OCI-LY3 (cell line): ENCODE measurements at regions not wholly inside any gene's neighbourhood (a gene's known extent, or its start where the extent isn't known, plus 50 kb on each side); places are given as distances from the start of the nearest gene placed in this dataset.

Experiments
- CTCF ChIP-seq: fragments of 200-600, 300-600 bp; sonication (generic); IDR thresholded peaks from 2 replicates; pipeline ENCODE4 v1.5.1; 2014; ENCODE audit warnings: antibody characterized with exemption, low read length, low read depth
- EZH2phosphoT487 ChIP-seq: fragments of 200-600 bp; shearing (Covaris generic); IDR thresholded peaks from 2 replicates; pipeline ENCODE4 v1.6.1; 2018; ENCODE audit warnings: antibody characterized with exemption, mixed run types, low read depth

DNA sequence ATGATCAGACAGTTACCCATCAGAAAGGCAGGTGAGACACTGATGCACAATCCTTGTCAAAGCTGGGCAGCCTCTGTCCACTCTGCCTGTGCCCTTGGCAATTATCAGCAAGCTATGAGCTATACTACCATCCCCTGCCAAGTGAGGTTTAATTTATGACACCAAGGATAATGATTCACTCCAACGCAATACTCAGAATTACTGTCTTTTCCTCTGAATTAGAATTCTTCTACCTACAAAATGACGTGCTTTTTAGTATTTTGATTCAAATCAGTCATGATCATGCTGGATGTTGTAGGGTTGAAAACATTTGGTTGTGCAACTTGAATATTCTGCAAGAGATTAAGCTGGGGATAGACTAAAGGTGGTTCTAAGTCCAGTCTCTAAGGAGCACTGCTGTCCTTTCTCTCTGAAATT, 116.8 kb upstream of the SOX9 start:
- TF ChIP-seq EZH2phosphoT487 = no peak
- no peak for TF ChIP-seq CTCF
